Upper lobe of left lung (tissue), 4 donors: ENCODE measurements at regions not wholly inside any gene's neighbourhood (a gene's known extent, or its start where the extent isn't known, plus 50 kb on each side); places are given as distances from the start of the nearest gene placed in this dataset.

Source experiments
- POLR2A ChIP-seq, 4 donors: fragments of 450-650 bp; IDR thresholded peaks; one replicate each; pipeline ENCODE4 v1.5.1; 2016 to 2017; ENCODE audit warnings: antibody characterized with exemption in 4 of 4, mild to moderate bottlenecking in 2 of 4
- POLR2AphosphoS5 ChIP-seq, 2 donors: sonication (generic); formaldehyde crosslinking; IDR thresholded peaks; one replicate each; pipeline ENCODE4 v1.5.1; 2017; ENCODE audit warnings: antibody characterized with exemption in 2 of 2
- TF ChIP-seq, protein P1 (sequence below), 6 experiments: fragments of 450-650 bp in 4 of 6; fragments of 200-600 bp in 2 of 6; sonication (generic) in 2 of 6; IDR thresholded peaks; one replicate each; pipeline ENCODE4 v1.5.1; 2016 to 2019; ENCODE audit warnings: antibody characterized with exemption in 6 of 6

DNA sequence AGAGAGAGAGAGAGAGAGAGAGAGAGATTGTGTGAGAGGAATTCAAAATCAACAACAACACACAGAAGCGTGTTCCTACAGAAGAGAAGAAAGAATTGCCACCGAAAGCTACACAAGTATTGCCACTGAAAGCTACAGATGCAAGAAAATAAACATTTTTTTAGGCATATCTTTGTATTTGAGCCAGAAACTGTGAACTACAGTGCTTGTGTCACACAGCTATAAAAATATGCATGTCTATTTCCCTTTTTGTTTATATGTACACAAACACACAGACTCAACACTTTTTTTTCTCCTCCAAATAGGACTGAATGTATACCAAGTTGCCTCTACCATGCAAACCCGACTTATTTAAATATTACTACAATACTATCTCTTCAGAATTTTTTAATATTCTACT, 290.4 kb downstream of the SLITRK5 start:
- TF ChIP-seq, protein P1, sequence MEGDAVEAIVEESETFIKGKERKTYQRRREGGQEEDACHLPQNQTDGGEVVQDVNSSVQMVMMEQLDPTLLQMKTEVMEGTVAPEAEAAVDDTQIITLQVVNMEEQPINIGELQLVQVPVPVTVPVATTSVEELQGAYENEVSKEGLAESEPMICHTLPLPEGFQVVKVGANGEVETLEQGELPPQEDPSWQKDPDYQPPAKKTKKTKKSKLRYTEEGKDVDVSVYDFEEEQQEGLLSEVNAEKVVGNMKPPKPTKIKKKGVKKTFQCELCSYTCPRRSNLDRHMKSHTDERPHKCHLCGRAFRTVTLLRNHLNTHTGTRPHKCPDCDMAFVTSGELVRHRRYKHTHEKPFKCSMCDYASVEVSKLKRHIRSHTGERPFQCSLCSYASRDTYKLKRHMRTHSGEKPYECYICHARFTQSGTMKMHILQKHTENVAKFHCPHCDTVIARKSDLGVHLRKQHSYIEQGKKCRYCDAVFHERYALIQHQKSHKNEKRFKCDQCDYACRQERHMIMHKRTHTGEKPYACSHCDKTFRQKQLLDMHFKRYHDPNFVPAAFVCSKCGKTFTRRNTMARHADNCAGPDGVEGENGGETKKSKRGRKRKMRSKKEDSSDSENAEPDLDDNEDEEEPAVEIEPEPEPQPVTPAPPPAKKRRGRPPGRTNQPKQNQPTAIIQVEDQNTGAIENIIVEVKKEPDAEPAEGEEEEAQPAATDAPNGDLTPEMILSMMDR (IDR thresholded peaks at IDR 0.05): no peak
- TF ChIP-seq POLR2AphosphoS5 (IDR thresholded peaks at IDR 0.05) (no peak), POLR2A (IDR thresholded peaks at IDR 0.05) (no peak)
